Eye (tissue), 1 donor: ENCODE measurements at regions not wholly inside any gene's neighbourhood (a gene's known extent, or its start where the extent isn't known, plus 50 kb on each side); places are given as distances from the start of the nearest gene placed in this dataset.

Source experiments
- DNase-seq: peaks from one replicate; pipeline ENCODE4 v3.0.0-alpha.2; 2015

- DNase-seq, result peak; percentile 78
These were observed 189.0 kb downstream of the PLPP3 start for GRCh38 chr1:56390232-56390867.

DNA sequence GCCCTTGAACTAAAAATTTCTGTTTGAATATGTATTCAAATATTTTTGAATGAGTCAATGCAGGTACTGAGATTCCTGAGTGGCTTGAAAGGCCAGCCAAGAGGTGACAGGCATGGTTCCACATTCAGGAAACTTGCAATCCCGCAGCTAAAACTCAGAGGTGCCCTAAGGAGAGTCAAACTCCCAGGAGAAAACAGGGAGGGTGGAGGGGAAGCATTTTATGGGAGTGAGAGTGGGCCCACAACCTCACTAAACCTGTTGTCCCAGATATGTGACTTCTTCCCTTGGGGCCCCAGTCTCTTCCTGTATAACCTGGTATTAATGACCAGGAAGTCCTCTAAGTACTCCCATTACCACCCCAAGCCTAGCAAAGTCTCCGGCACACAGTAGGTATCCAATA lies 189.6 kb downstream of the PLPP3 start:
- DNase-seq, result no peak

- DNase-seq, result no peak
These were observed 192.2 kb downstream of the PLPP3 start for GRCh38 chr1:56387071-56387740.

DNA sequence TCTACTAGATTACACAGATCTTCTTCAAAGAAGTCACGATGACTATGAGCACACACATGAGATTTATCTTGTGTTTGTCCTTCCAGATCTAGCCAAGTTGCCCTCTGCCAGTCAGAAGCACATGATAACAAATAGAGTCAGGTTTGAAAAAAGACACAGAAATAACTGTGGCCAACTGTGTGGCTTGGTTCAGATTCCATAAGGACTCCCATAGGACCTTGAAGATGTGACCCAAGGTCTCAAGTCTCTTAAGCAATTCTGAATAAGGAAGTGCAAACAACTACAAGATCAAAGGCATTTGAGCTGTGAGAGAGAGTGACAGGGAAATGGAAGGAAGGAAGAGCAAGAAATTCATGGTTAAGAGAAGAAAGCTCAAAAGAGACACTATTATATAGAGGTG lies 194.0 kb downstream of the PLPP3 start:
- DNase-seq, result no peak

GRCh38 chr1:56382929-56383328 lies 196.4 kb downstream of the PLPP3 start:
- no peak for DNase-seq

GRCh38 chr1:56380531-56380930 lies 198.8 kb downstream of the PLPP3 start:
- no peak for DNase-seq

GRCh38 chr1:56378341-56379070 lies 200.9 kb downstream of the PLPP3 start:
- no peak for DNase-seq

DNA sequence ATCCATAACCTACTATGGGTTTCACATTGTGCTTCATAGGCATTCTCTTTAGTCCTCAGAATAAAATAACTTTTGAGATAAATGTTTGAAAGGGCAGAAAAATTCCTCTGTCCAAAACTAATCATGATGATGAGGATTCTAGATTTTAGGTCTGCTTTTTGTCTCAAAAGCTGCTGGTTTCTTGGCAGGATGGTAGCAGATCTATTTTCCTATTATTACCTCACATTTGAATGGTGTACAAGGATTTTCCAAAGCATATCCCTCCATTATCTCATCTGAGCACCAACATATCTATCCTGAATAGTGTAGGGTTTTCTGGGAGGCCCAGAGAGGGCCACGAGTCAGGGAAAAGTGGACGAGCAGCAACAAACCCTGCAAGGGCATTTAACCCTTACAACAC lies 201.9 kb downstream of the PLPP3 start:
- DNase-seq, result no peak

DNA sequence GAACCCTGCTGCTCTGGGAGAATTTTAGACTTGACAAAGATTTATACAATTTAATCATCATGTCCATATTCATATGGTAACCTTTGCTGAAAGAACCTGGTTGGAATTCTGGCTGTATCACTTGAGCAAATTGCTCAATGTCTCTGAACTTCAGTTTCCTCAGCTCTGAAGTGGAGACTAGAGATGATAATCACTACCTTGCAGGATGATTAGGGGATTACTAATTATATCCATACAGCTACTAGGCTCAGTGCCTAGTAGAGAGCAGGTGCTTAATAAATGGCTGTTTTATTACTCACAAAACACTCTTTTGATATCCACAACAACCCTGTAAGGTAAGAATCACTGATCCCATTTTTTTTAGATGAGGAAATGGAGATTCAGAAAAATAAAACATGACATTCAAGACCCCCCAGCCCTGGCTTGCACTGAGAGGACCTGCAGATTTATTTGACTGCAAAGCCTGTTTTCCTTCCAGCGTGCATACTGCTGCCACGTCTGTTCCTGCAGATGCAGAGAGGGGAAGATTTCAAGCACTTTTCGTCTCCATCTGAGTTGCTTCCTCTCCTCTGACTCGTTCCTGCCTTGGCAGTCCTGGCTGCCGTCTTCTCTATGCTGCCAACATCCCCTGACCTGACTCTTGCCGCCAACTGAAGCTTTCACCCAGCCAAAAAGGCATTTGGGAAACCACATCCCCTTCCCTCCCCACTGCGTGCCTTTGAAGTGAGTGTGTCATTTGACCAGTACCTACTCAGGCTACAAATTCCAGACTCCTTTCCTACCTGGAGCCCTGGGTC lies 203.0 kb downstream of the PLPP3 start:
- DNase-seq, result no peak

GRCh38 chr1:56375326-56375804 lies 204.0 kb downstream of the PLPP3 start:
- DNase-seq, result no peak

DNA sequence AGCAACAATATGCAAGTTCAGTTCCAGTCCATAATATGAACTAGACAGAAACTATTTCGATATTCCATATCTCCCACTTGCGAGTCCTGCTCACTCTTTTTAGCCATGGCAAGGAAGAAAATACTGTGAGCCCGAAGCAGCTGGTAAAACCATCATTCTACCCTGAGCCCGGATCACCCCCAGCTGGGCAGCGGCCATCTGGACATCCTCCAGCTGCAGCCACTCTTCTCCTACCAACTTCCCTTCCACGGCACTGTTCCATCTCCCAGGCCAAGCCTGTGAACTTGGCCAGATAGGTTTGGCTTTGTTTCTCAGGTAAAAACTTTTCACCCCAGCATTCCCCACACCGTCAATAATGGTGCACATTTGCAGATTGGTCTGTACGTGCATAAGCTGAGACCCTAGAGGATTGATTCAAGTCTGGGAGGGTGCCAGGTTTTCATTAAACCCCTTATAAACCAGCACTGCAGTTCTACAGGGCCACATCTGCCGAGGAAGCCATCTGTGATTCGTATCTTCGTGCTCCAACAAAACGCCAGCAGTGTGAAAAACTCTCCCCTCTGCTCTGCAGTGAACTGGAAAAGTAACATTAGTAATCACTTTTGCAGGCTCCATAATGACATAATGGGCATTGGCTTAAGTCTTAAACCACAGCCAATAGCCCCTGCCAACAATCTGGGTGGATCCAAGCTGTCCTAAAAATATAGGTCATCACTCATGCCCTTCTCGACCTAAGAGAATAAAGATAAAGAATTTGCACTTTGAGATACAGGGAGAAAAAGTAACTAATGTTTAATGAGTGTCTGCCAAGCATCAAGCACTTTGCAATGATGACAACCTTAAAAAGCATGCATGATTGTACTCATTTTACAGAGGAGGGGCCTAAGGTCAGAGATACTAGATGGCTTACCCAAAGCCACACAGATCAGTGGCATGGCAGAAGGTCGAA lies 205.1 kb downstream of the PLPP3 start:
- DNase-seq, result peak; percentile 51

GRCh38 chr1:56370513-56370912 lies 208.8 kb downstream of the PLPP3 start:
- DNase-seq, result no peak

- DNase-seq, result peak; percentile 77
These were observed 216.2 kb downstream of the PLPP3 start for GRCh38 chr1:56363007-56363770.

GRCh38 chr1:56360021-56360420 lies 219.3 kb downstream of the PLPP3 start:
- no peak for DNase-seq

DNA sequence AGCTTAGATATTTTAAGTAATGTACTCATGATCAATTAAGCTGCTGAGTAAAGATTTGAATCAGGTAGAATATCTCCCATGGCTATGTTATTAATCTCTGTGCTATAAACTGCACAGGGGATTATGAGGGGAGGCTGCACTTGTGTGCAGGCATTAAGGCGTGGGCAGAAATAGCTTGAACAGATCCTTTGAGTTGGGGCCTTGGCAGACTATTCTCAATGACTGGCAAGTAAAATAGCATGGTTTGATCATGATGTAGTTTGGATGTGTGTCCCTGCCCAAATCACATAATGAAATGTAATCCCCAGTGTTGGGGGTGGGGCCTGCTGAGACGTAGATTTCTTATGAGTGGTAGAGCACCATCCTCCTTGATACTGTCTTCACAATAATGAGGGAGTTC lies 220.3 kb downstream of the PLPP3 start:
- DNase-seq, result no peak

GRCh38 chr1:56357927-56358690 lies 221.3 kb downstream of the PLPP3 start:
- DNase-seq, result peak; percentile 57

DNA sequence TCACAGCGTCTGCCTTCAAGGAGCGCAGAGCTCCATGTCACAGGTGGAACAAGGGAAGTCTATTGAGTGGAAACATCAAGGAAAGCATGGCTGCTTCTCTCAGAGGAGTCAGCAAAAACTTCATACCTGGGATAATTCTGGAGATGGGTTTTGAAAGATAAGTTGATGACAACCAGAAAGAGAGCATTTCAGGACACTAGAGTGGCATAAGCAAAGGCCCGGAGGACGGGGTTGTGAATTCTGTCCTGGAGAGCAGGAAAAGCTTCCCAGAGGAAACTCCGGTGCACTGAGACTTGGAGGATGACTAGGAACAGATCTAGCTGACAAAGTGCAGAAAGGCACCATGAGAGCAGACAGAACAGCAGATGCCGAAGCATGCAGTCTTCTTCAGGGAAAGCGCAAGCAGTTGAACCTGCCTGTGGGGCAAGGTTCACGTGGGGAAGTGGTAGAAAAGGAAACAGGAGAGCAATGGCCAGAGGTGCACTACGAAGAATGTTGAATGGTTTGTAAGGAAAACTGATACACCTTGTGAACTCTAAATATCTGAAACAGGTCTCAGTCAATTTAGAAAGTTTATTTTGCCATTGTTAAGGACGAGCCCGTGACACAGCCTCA lies 222.9 kb downstream of the PLPP3 start:
- DNase-seq, result no peak

DNA sequence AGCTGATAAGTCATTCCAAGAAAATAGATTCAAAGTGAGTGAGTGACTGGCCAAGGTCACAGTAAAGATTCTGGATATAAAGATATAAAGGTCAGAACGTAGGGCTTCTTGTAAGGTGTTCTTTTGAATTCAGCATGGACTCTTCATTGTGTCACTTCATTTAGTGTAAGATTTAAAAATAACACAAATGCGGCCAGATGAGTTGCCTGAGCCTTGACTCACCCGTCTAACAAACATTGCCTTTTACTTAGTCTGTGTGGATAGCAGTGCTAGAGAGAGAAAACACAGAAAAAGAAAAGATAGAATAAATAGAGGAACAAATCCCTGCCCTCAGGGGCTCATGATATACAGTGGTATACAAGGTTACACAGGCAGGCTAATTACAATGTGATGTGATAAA lies 223.4 kb downstream of the PLPP3 start:
- no peak for DNase-seq

- no peak for DNase-seq
These were observed 223.9 kb downstream of the PLPP3 start for GRCh38 chr1:56355422-56355821.

DNA sequence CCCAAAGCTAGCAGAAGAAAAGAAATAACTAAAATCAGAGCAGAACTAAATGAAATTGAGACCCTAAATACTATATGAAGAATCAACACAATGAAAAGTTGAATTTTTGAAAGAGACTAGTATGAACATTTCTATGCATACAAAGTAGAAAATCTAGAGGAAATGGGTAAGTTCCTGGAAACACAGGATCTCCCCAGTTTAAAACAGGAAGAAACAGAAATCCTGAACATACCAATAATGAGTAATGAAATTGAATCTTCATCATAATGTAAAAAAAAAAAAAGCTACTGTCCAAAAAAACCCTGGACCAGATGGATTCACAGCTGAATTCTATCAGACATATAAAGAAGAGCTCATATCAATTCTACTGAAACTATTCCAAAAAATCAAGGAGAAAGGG lies 233.5 kb downstream of the PLPP3 start:
- DNase-seq, result no peak
